ENCODE measurements at regions not wholly inside any gene's neighbourhood (a gene's known extent, or its start where the extent isn't known, plus 50 kb on each side); places are given as distances from the start of the nearest gene placed in this dataset.

DNA sequence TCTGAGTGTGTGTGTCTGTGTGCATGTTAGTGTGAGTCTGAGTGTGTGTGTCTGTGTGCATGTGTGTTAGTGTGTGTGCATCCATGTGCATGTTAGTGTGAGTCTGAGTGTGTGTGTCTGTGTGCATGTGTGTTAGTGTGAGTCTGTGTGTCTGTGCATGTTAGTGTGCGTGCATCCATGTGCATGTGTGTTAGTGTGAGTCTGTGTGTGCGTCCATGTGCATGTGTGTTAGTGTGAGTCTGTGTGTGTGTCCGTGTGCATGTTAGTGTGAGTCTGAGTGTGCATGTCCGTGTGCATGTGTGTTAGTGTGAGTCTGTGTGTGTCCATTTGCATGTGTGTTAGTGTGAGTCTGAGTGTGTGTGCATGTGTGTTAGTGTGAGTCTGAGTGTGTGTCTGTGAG is 76.6 kb upstream of the ACTRT2 start:
- no peak for TF ChIP-seq RAD21 (IDR thresholded peaks at IDR 0.05; ENCODE audit: low read length)
- TF ChIP-seq POLR2A (IDR thresholded peaks at IDR 0.05; ENCODE audit: low read depth, low read length) = no peak
- TF ChIP-seq, protein P1, sequence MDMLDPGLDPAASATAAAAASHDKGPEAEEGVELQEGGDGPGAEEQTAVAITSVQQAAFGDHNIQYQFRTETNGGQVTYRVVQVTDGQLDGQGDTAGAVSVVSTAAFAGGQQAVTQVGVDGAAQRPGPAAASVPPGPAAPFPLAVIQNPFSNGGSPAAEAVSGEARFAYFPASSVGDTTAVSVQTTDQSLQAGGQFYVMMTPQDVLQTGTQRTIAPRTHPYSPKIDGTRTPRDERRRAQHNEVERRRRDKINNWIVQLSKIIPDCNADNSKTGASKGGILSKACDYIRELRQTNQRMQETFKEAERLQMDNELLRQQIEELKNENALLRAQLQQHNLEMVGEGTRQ (IDR thresholded peaks at IDR 0.05; ENCODE audit: low read depth, low read length) = no peak
- TF ChIP-seq, protein P2, sequence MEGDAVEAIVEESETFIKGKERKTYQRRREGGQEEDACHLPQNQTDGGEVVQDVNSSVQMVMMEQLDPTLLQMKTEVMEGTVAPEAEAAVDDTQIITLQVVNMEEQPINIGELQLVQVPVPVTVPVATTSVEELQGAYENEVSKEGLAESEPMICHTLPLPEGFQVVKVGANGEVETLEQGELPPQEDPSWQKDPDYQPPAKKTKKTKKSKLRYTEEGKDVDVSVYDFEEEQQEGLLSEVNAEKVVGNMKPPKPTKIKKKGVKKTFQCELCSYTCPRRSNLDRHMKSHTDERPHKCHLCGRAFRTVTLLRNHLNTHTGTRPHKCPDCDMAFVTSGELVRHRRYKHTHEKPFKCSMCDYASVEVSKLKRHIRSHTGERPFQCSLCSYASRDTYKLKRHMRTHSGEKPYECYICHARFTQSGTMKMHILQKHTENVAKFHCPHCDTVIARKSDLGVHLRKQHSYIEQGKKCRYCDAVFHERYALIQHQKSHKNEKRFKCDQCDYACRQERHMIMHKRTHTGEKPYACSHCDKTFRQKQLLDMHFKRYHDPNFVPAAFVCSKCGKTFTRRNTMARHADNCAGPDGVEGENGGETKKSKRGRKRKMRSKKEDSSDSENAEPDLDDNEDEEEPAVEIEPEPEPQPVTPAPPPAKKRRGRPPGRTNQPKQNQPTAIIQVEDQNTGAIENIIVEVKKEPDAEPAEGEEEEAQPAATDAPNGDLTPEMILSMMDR (conservative IDR thresholded peaks at IDR 0.05; ENCODE audit: low read depth, low read length) = no peak
- no peak for TF ChIP-seq RFX5 (IDR thresholded peaks at IDR 0.05; ENCODE audit: low read depth, low read length)

All from IMR-90 (cell line).